Natural killer cell (primary cell): ENCODE measurements at regions not wholly inside any gene's neighbourhood (a gene's known extent, or its start where the extent isn't known, plus 50 kb on each side); places are given as distances from the start of the nearest gene placed in this dataset.
"Not testable (repeated sequence)": the region's sequence is repeated elsewhere in the genome, so short reads cannot be mapped to it uniquely, and the experiment has no call there.

Experiments
- ATAC-seq, 3 donors: fragments of 150-1000 bp in 2 of 3; fragments of 200-7000 bp in 1 of 3; cut with Tn5 transposase; 1 replicate in 1 of 3; 2 replicates in 2 of 3; pipeline ENCODE4 v1.10.0; 2021; ENCODE audit warnings: mild to moderate bottlenecking in 2 of 3, moderate library complexity in 2 of 3
- DNase-seq, 2 donors: peaks; one replicate each; pipeline versions ENCODE4 v3.0.0 to v3.0.0-alpha.2; 2013 to 2021; ENCODE audit warnings: mixed read lengths in 1 of 2
- H3K27ac ChIP-seq: one replicate; pipeline ENCODE4 v1.5.1; 2013; ENCODE audit warnings: mild to moderate bottlenecking, low read length
- H3K27me3 ChIP-seq: one replicate; pipeline ENCODE4 v1.6.1; 2013; ENCODE audit warnings: low read length; ENCODE audit not compliant: control insufficient read depth, insufficient read depth
- H3K36me3 ChIP-seq: one replicate; pipeline ENCODE4 v1.6.1; 2013; ENCODE audit warnings: low read length; ENCODE audit not compliant: control insufficient read depth, insufficient read depth
- H3K4me1 ChIP-seq: one replicate; pipeline ENCODE4 v1.6.1; 2013; ENCODE audit warnings: low read length; ENCODE audit not compliant: control insufficient read depth, insufficient read depth
- H3K4me3 ChIP-seq: one replicate; pipeline ENCODE4 v1.5.1; 2013; ENCODE audit warnings: low read length
- H3K9me3 ChIP-seq: one replicate; pipeline ENCODE4 v1.6.1; 2013; ENCODE audit warnings: low read length; ENCODE audit not compliant: control insufficient read depth, insufficient read depth
- H3K27ac Mint-ChIP-seq, 2 donors: one replicate each; pipeline ENCODE4 v1.8.0; 2022; ENCODE audit warnings: mild to moderate bottlenecking in 2 of 2, mixed read lengths in 2 of 2, moderate library complexity in 1 of 2
- H3K27me3 Mint-ChIP-seq, 2 donors: one replicate each; pipeline ENCODE4 v1.8.0; 2022; ENCODE audit warnings: low read depth in 2 of 2, mixed read lengths in 2 of 2
- H3K36me3 Mint-ChIP-seq: one replicate; pipeline ENCODE4 v1.8.0; 2022; ENCODE audit warnings: mixed read lengths
- H3K4me1 Mint-ChIP-seq, 2 donors: one replicate each; pipeline ENCODE4 v1.8.0; 2022; ENCODE audit warnings: mixed read lengths in 2 of 2
- H3K4me3 Mint-ChIP-seq: one replicate; pipeline ENCODE4 v1.8.0; 2022; ENCODE audit warnings: mild to moderate bottlenecking, moderate library complexity, mixed read lengths
- H3K9me3 Mint-ChIP-seq, 2 donors: one replicate each; pipeline ENCODE4 v1.8.0; 2022; ENCODE audit warnings: mixed read lengths in 2 of 2
- CTCF ChIP-seq: fragments of 200-600 bp; IDR thresholded peaks from one replicate; pipeline ENCODE4 v1.8.0; 2022; ENCODE audit warnings: antibody characterized with exemption
- WGBS: methylation state at CpG from one replicate; pipeline ENCODE4 v1.1.7; 2013; ENCODE audit warnings: missing lambda C conversion rate; ENCODE audit not compliant: insufficient coverage; 5-methylcytosine and 5-hydroxymethylcytosine counted together
- intact Hi-C: fragments of 100-400 bp; cut with micrococcal nuclease; formaldehyde crosslinking; loops from one replicate; pipeline ENCODE4 v1.14.2; 2022

GRCh38 chr1:172727956-172728603, 69.2 kb downstream of the FASLG start:
- no peaks in the 10 kb centered on the region for H3K36me3 Mint-ChIP-seq
- TF ChIP-seq CTCF = peak; percentile 77
- ATAC-seq = peak; percentile 94 to 100 (median 99)
- peaks cover 23 to 27% of the 10 kb centered on the region in 2 donors for H3K4me1 Mint-ChIP-seq
- 100% methylated on average over 1 of the region's 1 CpG for WGBS
- Histone ChIP-seq H3K27me3 (no peaks in the 10 kb centered on the region), H3K36me3 (no peaks in the 10 kb centered on the region), H3K4me1 (peaks cover 16% of the 10 kb centered on the region), H3K9me3 (peaks cover 6% of the 10 kb centered on the region), H3K27ac (no peak overlapping the region), H3K4me3 (no peak overlapping the region)
- peak; percentile 31 to 74 for DNase-seq
- intact Hi-C loops = loop anchor here (1.0 kb wide), 1 partner anchor 119 kb away; no protein-coding TSS in a partner anchor
- peaks cover 0 to 16% of the 10 kb centered on the region in 2 donors for H3K27me3 Mint-ChIP-seq
- H3K4me3 Mint-ChIP-seq = no peak overlapping the region
- H3K9me3 Mint-ChIP-seq = peaks cover 0 to 2% of the 10 kb centered on the region in 2 donors
- H3K27ac Mint-ChIP-seq = no peak overlapping the region

- Mint-ChIP-seq H3K27me3 (peaks cover 0 to 16% of the 10 kb centered on the region in 2 donors), H3K4me1 (peaks cover 23 to 27% of the 10 kb centered on the region in 2 donors)
- not testable (repeated sequence) for H3K4me3 Mint-ChIP-seq, ATAC-seq, H3K27ac ChIP-seq, H3K36me3 ChIP-seq, H3K27me3 ChIP-seq, DNase-seq, H3K27ac Mint-ChIP-seq, H3K9me3 ChIP-seq, H3K9me3 Mint-ChIP-seq, H3K36me3 Mint-ChIP-seq, H3K4me3 ChIP-seq
- peaks cover 16% of the 10 kb centered on the region for H3K4me1 ChIP-seq
- 100% methylated on average over 1 of the region's 1 CpG for WGBS
- intact Hi-C loops = loop anchor here (1.0 kb wide), 1 partner anchor 119 kb away; no protein-coding TSS in a partner anchor
These were observed 69.8 kb downstream of the FASLG start for GRCh38 chr1:172728705-172729104.

- peaks cover 6% of the 10 kb centered on the region for H3K9me3 ChIP-seq
- no peak for ATAC-seq
- WGBS = 92% methylated on average over 3 of the region's 3 CpGs
- DNase-seq = no peak
- H3K36me3 ChIP-seq = no peaks in the 10 kb centered on the region
- H3K27ac ChIP-seq = no peak overlapping the region
- intact Hi-C loops = loop anchor here (1.0 kb wide), 1 partner anchor 14 kb away; no protein-coding TSS in a partner anchor
- H3K4me1 ChIP-seq = peaks cover 5% of the 10 kb centered on the region
- Mint-ChIP-seq H3K4me3 (no peak overlapping the region), H3K27ac (no peak overlapping the region), H3K27me3 (peaks cover 0 to 16% of the 10 kb centered on the region in 2 donors), H3K4me1 (peaks cover 10 to 12% of the 10 kb centered on the region in 2 donors), H3K9me3 (peaks cover 0 to 2% of the 10 kb centered on the region in 2 donors), H3K36me3 (no peaks in the 10 kb centered on the region)
- TF ChIP-seq CTCF = no peak
- no peak overlapping the region for H3K4me3 ChIP-seq
- H3K27me3 ChIP-seq = no peaks in the 10 kb centered on the region
These were observed 73.5 kb downstream of the FASLG start for GRCh38 chr1:172732427-172732826.

- H3K9me3 Mint-ChIP-seq = no peaks in the 10 kb centered on the region
- no peaks in the 10 kb centered on the region for H3K36me3 ChIP-seq
- no peak overlapping the region for H3K4me3 Mint-ChIP-seq
- no peak overlapping the region for H3K4me3 ChIP-seq
- H3K4me1 ChIP-seq = no peaks in the 10 kb centered on the region
- DNase-seq (no peak), ATAC-seq (no peak)
- no peaks in the 10 kb centered on the region for H3K4me1 Mint-ChIP-seq
- H3K27ac Mint-ChIP-seq = no peak overlapping the region
- H3K27me3 ChIP-seq = no peaks in the 10 kb centered on the region
- no peak for TF ChIP-seq CTCF
- H3K27me3 Mint-ChIP-seq = peaks cover 2 to 16% of the 10 kb centered on the region in 2 donors
- no peaks in the 10 kb centered on the region for H3K36me3 Mint-ChIP-seq
- intact Hi-C loops = no loop called here
- no peaks in the 10 kb centered on the region for H3K9me3 ChIP-seq
- no peak overlapping the region for H3K27ac ChIP-seq
These were observed 74.9 kb downstream of the FASLG start for GRCh38 chr1:172733815-172734214.
